Head of caudate nucleus (tissue), 42 donors: ENCODE measurements at regions not wholly inside any gene's neighbourhood (a gene's known extent, or its start where the extent isn't known, plus 50 kb on each side); places are given as distances from the start of the nearest gene placed in this dataset.
"Not testable (repeated sequence)": the region's sequence is repeated elsewhere in the genome, so short reads cannot be mapped to it uniquely, and the experiment has no call there.

ENCODE experiments used
- DNase-seq, 42 donors: peaks; one replicate each; pipeline versions ENCODE4 v3.0.0 to v3.0.0-alpha.2; 2020 to 2021; ENCODE audit warnings: mixed read lengths in 7 of 42
- intact Hi-C: fragments of 100-400 bp; cut with DNase I; formaldehyde crosslinking; loops from one replicate; pipeline ENCODE4 v1.15.0; 2022

GRCh38 chr21:9943639-9944038, 577.7 kb upstream of the TPTE start:
- intact Hi-C loops, DNase-seq: not testable (repeated sequence)

DNA sequence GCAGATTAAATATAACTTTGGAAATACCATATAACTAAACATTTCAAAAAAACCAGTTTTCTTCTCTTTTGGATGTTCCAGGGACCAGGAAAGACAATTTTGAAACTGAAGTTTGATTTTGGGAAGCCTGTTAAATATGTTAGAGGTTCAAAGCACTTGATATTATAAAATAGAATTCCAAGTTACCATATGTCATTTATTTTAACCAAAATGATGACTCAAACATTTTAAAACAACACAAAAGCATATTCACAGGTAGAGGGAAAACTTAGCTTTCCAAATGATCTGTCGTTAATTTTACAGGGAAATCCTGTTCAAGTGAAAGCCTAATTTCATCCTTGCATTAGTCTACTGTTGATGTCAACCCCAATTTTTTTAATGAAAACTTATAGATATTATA, 575.3 kb upstream of the TPTE start:
- DNase-seq, intact Hi-C loops: not testable (repeated sequence)

DNA sequence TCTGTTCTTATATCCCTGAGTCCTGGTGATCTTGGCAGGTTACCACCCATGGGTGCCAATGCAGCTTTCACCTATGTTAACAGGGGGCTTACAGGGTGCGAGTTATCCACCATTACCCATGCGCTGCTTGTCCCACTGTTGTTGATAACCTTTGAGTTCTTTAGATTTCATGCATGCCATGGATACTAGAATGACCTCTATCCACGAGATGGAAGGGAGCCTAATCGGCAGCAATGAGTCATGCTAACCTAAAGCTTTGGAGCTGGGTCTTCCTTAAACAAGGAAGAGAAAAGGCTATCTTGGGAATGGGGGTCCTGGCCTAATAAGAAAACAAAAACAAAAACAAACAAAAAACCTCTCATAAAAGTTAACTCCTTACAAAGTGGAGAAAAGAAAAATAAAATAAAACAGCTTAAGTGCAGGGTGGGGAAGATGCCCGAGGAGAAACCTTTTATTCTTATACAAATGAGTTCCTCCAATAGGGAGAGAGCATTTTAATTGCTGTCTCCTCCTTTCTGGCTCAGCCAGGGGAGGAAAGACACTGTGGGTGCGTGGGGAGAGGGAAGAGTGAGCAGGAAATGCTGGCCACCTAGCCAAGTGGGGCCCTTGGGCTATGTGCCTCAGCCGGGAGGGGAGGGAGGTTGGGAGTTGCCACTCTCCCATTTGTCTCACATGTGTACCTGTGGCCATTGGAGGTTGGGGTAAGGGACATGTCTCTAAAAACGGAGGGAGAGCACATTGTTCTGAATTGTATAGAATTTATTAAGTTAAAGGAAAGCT, 571.7 kb upstream of the TPTE start:
- DNase-seq, intact Hi-C loops: not testable (repeated sequence)

DNA sequence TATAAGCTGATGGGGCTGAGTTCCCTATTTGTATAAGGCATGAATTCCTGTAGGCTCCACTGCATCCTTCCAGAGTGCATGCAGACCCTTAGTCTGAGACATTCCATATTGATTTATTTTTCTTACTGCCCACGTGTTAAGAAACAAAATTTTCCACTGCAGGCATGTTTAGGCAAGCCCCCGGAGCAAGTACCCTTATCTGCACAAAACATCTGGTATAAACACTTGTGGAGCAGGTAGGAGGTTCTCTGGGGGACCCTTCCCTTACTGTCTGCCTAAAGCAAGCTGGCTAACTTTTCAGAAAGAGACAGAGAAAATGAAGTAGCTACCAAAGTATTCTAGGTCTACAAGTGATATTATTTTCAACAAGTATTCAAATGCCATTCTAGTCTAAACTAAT, 571.0 kb upstream of the TPTE start:
- intact Hi-C loops, DNase-seq: not testable (repeated sequence)

DNA sequence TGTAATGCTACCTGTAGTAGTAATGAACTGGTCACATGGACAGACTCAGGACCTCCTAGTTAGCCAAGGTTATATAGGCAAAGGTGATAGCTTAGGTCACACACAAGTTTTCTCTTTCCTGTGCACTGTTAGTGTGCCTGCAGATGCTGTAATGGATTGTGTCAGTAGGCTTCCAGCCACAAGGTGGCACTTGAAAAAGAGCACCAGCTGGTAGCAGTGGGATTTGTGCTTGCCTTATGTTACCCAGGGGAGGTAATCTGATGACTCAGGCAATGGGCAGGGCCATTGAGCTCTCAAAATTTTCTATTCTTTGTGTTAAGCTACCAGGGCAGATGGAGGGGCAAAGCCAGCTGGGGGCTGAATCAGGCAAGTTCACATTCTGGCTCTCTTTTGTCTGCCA, 562.6 kb upstream of the TPTE start:
- DNase-seq, intact Hi-C loops: not testable (repeated sequence)

- DNase-seq, intact Hi-C loops: not testable (repeated sequence)
Observed at GRCh38 chr21:9959220-9959964, 562.0 kb upstream of the TPTE start.

GRCh38 chr21:9969399-9969798, 552.0 kb upstream of the TPTE start:
- intact Hi-C loops, DNase-seq: not testable (repeated sequence)

- DNase-seq, intact Hi-C loops: not testable (repeated sequence)
Observed at GRCh38 chr21:9972018-9972417, 549.4 kb upstream of the TPTE start.

DNA sequence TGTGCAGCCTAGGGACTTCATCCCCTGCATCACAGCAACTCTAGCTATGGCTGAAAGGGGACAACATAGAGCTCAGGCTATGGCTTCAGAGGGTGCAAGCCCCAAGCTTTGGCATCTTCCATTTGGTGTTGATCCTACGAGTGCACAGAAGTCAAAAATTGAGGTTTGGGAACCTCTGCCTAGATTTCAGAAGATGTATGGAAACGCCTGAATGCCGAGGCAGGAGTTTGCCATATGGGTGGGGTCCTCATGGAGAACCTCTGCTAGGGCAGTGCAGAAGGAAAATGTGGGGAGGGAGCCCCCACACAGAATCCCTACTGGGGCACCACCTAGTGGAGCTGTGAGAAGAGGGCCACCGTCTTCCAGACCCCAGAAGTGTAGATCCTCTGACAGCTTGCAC, 543.0 kb upstream of the TPTE start:
- DNase-seq, intact Hi-C loops: not testable (repeated sequence)

- intact Hi-C loops, DNase-seq: not testable (repeated sequence)
Observed at GRCh38 chr21:9997507-9997906, 523.9 kb upstream of the TPTE start.

- DNase-seq, intact Hi-C loops: not testable (repeated sequence)
Observed at GRCh38 chr21:10002762-10003313, 518.5 kb upstream of the TPTE start.

DNA sequence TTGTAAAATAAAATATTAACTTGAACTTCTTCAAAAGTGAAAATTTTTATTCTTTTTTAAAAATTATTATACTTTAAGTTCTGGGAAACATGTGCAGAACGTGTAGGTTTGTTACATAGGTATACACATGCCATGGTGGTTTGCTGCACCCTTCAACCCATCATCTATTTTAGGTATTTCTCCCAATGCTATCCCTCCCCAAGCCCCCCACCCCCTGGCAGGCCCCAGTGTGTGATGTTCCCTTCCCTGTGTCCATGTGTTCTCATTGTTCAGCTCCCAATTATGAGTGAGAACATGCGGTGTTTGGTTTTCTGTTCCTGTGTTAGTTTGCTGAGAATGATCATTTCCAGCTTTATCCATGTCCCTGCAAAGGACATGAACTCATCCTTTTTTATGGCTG, 515.6 kb upstream of the TPTE start:
- intact Hi-C loops, DNase-seq: not testable (repeated sequence)

DNA sequence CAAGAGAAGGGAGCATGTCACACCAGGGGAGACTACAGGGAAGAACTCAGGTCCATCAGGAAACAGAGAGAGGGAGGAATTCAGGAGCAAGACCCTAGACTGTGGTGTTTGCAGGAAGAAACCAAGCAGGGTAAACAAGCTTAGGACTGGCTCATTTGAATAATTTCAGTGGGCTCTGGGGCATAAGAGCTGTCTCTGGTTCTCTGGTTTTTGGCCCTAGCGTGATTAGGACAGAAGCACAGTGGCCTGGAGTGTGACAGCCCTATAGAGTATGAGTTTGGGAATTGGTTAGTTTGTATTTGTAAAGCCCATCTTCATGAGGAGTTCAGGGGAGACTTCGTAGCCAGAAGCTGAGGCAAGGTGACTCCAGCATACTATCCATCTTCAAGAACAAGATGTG, 504.4 kb upstream of the TPTE start:
- intact Hi-C loops, DNase-seq: not testable (repeated sequence)

- intact Hi-C loops = not testable (repeated sequence)
- peak in 1 of 42 donors; percentile 36 for DNase-seq
Observed at GRCh38 chr21:10017757-10018156, 503.6 kb upstream of the TPTE start.

DNA sequence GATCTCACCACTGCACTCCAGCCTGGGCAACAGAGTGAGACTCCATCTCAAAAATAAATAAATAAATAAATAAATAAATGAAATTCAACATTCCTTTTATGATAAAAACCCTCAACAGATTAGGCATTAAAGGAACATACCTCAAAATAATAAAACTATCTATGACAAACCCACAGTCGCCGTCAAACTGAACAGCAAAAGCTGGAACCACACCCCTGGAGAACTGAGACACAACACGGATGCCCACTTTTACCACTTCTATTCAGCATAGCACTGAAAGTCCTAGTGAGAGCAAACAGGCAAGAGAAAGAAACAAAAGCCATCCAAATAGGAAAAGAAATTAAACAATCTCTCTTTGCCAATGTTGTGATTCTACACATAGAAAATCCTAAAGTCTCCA, 499.9 kb upstream of the TPTE start:
- DNase-seq = peak in 2 of 42 donors; percentile 3 to 5
- intact Hi-C loops = not testable (repeated sequence)

- intact Hi-C loops, DNase-seq: not testable (repeated sequence)
Observed at GRCh38 chr21:10022745-10023144, 498.6 kb upstream of the TPTE start.
